ENCODE measurements at regions not wholly inside any gene's neighbourhood (a gene's known extent, or its start where the extent isn't known, plus 50 kb on each side); places are given as distances from the start of the nearest gene placed in this dataset.
A peak's percentile ranks its signal among the peaks of the same experiment; 100 is the strongest.

- peak; percentile 28 for DNase-seq
Measured at GRCh38 chr11:91800208-91800914, 424.3 kb upstream of the FAT3 start.

GRCh38 chr11:91798240-91798639, 426.4 kb upstream of the FAT3 start:
- no peak for DNase-seq

GRCh38 chr11:91796999-91797398, 427.6 kb upstream of the FAT3 start:
- no peak for DNase-seq

- DNase-seq = no peak
Measured at GRCh38 chr11:91795139-91795887, 429.3 kb upstream of the FAT3 start.

GRCh38 chr11:91794146-91794545, 430.5 kb upstream of the FAT3 start:
- DNase-seq = no peak

- no peak for DNase-seq
Measured at GRCh38 chr11:91792779-91793262, 431.8 kb upstream of the FAT3 start.

- DNase-seq = no peak
Measured at GRCh38 chr11:91791171-91791468, 433.5 kb upstream of the FAT3 start.

- no peak for DNase-seq
Measured at GRCh38 chr11:91790346-91791170, 434.1 kb upstream of the FAT3 start.

- no peak for DNase-seq
Measured at GRCh38 chr11:91788764-91789163, 435.9 kb upstream of the FAT3 start.

- no peak for DNase-seq
Measured at GRCh38 chr11:91786097-91786496, 438.5 kb upstream of the FAT3 start.

- DNase-seq = no peak
Measured at GRCh38 chr11:91783173-91783572, 441.4 kb upstream of the FAT3 start.

GRCh38 chr11:91778758-91779157, 445.9 kb upstream of the FAT3 start:
- DNase-seq = no peak

GRCh38 chr11:91776655-91777054, 448.0 kb upstream of the FAT3 start:
- DNase-seq = no peak

- DNase-seq = peak; percentile 30
Measured at GRCh38 chr11:91773090-91773489, 451.5 kb upstream of the FAT3 start.

GRCh38 chr11:91771961-91772360, 452.7 kb upstream of the FAT3 start:
- DNase-seq = no peak

GRCh38 chr11:91768783-91769182, 455.8 kb upstream of the FAT3 start:
- DNase-seq = no peak

- no peak for DNase-seq
Measured at GRCh38 chr11:91763331-91763730, 461.3 kb upstream of the FAT3 start.

- no peak for DNase-seq
Measured at GRCh38 chr11:91761406-91762025, 463.1 kb upstream of the FAT3 start.

- DNase-seq = no peak
Measured at GRCh38 chr11:91756829-91757480, 467.7 kb upstream of the FAT3 start.

GRCh38 chr11:91755951-91756707, 468.5 kb upstream of the FAT3 start:
- no peak for DNase-seq

- no peak for DNase-seq
Measured at GRCh38 chr11:91755526-91755925, 469.1 kb upstream of the FAT3 start.

- no peak for DNase-seq
Measured at GRCh38 chr11:91749251-91749650, 475.4 kb upstream of the FAT3 start.

All from fibroblast of skin of right quadriceps (primary cell).